HG02981 (cell line): ENCODE measurements at regions not wholly inside any gene's neighbourhood (a gene's known extent, or its start where the extent isn't known, plus 50 kb on each side); places are given as distances from the start of the nearest gene placed in this dataset.

Source experiments
- ATAC-seq: cut with Tn5 transposase; IDR thresholded peaks from one replicate; pipeline ENCODE4 v1.9.1; 2021; ENCODE audit warnings: mild to moderate bottlenecking, moderate library complexity; ENCODE audit not compliant: unreplicated experiment

GRCh38 chr21:22842875-22843274, 1844.7 kb downstream of the NCAM2 start:
- no peak for ATAC-seq

DNA sequence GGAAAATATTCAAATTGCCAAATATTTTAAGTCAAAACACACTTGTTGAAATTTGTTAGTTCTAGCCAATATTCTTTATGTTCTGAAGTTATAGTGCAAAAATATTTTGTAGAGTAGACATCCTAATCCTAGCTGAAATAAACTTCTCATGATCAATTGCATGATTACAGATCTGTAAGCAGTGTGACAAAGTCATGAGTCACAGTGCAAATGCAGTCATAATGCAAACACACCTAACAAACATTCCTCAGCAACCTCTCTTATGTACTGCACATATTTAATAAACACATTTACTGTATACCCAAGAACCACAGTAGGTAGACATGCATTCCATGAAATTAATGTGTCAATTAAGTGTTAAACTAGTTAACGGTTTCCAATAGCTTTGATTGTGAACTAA, 1857.4 kb downstream of the NCAM2 start:
- ATAC-seq: no peak

DNA sequence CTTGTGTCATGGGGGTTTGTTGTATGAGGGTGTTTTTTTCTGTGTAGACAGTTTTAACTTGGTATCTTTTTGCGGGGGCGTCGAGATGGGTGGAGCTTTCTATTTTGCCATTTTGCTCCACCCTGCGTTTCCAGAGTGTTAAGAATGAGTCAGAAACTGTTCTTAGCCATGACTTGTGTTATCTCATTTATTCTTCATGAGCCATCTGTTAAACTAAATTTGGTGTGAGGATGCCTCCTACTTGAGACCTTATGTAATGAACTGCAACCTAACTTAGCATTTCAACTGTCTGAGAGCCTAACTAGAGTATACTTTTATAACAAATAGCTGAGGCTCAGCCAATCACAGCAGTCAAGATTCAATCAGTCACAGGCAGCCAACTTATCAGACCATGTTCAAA, 1873.5 kb downstream of the NCAM2 start:
- no peak for ATAC-seq

DNA sequence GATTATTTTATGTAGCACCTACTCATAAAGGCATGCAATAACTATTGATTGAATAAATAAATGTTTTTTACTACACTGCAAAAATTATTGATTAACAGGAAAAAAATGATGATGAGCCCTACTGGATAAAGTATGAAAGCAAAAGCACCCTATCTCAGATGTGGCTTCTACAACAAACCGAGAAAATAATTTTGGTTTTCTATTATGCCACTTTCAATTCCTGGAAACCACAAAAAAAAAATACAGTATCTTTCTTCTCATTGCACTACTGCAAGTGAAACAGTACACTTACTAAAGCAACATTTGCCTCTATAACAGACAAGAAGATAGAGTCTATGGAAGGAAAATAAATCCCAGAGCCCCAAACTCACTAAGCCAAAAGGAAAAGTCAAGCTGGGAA, 1882.4 kb downstream of the NCAM2 start:
- no peak for ATAC-seq

DNA sequence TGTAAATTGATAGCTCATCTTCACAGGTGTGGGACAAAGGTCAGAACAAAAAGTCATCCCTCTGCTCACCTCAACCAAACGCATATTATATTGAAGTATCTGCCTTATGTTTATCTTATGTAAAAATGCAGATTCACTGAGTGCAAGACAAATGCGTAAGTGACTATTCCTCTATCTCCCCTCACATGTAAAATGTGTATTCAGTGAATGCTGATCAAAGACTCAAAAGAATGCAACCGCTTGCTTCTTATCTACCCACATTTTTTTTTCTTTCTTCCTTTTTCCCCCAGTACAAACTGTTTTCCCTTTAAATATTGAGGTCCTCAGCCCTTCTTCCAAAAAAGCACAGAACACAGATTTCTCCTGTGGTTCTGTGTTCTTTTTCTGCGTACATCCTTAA, 1882.9 kb downstream of the NCAM2 start:
- no peak for ATAC-seq

DNA sequence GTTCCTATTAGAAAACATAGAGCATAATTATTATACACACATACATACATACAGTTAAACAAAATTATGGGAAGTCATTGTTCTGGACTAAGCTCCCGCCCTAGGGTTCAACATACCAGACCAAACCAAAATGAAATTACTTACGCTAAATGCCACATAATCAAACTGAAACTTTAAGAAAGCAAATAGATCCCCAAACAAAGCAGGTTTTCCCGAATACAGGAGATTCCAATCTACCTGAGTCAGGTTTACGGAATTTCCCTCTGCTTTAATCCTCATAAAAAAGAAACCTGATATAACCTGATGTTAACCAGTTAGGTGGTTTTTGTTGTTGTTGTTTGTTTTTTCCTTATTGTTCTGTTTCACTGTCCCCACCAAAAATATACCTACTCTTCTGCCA, 1886.9 kb downstream of the NCAM2 start:
- no peak for ATAC-seq

DNA sequence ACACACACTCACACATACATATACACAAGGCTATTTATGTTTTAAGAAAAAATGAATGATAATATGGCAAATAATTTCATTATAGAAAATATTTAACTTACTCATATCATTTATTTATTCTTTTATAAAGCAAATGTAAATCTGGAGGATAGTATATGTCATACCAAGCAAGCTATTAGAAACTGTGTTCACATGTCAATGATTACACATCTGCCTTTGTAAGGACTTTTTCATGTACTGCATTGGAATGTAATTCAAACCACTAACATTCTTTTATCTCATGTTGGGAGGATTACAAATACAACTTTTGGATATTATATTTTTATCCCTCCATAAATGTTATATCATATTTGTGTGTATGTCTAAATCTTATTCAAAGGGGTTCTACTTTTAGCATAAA, 1887.4 kb downstream of the NCAM2 start:
- ATAC-seq: no peak

GRCh38 chr21:22889445-22889844, 1891.2 kb downstream of the NCAM2 start:
- no peak for ATAC-seq

- ATAC-seq: no peak
Measured at GRCh38 chr21:22890656-22891055, 1892.4 kb downstream of the NCAM2 start.

DNA sequence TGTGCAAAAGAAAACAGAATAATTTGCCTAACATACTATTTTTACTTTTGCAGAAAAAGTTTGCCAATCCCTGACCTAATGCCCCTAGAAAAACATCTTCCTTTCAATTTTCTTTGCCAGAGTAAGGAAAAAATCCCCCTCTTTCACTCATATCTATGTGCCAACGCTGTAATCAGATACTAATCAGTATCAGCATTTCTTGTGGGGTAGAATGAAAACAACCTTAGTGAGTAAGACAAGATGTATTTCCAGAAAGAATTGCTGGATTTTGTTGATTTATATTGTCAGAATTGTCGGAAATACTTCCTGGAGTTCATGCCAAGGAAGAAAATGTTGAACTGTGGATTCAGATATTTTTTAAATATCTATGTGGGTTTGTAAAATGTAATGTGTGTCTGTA, 1893.8 kb downstream of the NCAM2 start:
- no peak for ATAC-seq

- ATAC-seq: no peak
Measured at GRCh38 chr21:22892740-22893139, 1894.5 kb downstream of the NCAM2 start.

GRCh38 chr21:22898051-22898665, 1899.9 kb downstream of the NCAM2 start:
- no peak for ATAC-seq

DNA sequence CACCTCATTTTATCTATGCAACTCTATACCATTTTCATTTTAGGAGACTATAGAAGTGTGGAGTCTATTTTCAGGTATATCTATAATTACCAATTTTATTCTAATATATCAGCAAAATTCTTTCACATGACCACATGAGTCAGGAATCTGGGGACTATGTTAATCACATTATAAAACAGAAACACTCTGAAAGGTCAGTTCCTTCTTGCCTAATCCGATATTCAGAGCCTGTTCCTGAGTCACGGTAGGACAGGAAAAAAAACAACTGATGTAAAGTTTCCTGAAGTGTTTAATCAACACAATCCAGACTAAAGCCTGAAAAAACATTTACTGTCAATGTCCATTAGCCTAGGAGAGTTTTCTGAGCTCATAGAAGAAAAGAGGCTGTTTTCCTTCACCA, 1902.3 kb downstream of the NCAM2 start:
- no peak for ATAC-seq

- ATAC-seq: no peak
Measured at GRCh38 chr21:22903851-22904250, 1905.6 kb downstream of the NCAM2 start.

- ATAC-seq: no peak
Measured at GRCh38 chr21:22904385-22904784, 1906.2 kb downstream of the NCAM2 start.

DNA sequence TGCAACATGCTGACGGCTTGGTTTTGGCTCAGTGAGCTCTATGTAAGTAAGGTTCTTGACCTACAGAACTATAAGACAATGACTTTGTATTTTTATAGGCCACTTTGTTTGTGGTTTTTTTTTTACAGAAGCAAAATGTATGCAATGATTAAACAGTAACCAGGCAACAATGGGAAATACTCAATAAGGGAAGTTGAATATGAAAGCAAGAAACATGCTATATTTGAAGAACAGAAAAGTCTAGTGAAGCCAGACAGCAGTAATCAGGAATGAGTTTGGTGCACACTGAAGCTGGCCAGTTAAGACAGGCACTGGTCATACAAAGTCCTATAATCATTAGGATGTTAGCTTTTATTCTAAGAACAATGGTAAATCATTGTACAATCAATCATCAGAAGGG, 1926.8 kb downstream of the NCAM2 start:
- no peak for ATAC-seq

- ATAC-seq: no peak
Measured at GRCh38 chr21:22927469-22927868, 1929.3 kb downstream of the NCAM2 start.

DNA sequence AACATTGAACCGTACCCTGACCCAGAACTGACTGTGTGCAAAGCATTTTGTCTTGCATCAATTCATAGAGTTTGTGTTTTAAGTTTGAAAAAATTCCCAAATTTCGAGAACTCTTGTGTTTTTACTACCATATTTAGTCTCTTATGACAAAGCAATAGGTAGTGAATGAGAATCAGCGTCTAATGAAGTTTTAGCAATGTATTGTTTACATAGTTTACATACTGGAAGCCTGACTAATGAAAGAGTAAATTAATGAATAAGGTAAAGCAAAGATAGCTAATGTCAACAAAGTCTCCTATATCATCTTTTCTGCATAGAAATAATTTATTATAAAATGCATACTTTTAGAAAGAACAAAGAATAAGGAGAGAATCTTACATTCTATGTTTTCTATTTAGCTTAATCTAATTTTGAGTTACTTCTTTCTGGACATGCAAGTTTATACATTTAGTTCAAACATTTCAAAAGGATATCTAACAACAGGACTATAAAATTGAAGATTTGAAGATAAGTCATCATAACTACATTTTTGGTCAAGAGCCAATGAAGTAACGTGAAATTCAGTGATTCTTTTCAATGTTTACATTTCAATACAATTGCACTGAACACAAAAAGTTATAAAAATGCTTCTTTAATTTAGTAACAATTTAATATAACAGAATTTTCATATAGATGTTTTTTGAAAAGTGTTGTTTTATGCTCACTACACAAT, 1943.7 kb downstream of the NCAM2 start:
- ATAC-seq: no peak

DNA sequence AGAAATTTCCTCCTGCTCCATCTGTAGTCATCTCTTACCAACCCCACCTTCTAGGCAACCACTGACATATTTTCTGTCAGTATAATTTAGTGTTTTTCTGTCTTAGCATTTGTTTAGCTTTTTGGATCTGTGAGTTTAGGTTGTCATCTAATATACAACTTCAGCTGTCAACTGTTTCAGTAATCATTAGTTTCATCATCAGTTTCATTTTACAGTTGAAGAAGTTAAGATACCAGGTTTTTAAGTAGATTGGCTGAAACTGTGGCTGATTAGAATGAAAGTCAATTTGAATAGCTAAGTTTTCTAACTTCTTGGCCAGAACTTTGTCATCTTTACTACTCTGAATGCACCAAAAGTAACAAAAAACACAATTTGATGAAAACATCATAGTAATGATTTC, 1957.3 kb downstream of the NCAM2 start:
- no peak for ATAC-seq

DNA sequence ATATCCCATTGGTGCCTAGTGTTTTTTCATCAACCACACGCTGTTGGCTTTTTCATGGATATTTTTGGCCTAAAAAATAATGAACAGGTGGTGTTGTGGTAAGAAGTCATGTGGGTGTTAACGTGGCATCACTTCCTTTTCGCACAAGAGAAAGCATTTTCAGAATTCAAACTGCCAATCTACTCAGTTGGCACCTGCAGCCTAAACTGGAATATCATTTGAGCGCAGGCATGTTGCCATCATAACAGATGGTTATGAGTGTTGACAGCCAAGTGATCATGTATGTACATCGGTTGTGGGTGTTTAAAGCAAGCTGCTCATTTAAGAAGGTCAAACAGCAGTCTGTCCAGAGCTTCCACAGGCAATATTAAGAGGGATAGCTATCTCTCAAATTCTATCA, 1963.0 kb downstream of the NCAM2 start:
- no peak for ATAC-seq

- no peak for ATAC-seq
Measured at GRCh38 chr21:22965455-22966135, 1967.4 kb downstream of the NCAM2 start.

DNA sequence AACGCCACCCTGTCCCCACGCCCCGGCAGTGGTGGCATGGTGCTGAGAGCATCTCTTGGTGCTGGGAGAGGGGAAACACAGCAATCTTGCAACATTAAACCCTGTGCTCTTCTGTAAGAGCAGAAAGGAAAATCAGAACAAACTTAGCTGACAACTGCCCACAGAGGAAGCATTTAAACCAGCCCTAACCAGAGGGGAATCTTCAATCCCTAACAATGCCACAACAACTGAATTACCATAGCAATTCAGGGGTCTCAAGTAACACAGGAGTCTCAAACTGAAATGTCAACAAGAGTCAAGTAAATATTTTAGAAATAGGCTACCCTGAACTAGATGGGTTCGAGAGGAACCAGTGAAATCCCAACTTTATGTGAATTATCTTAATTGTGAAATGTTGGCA, 1983.6 kb downstream of the NCAM2 start:
- ATAC-seq: no peak
